ENCODE measurements at regions not wholly inside any gene's neighbourhood (a gene's known extent, or its start where the extent isn't known, plus 50 kb on each side); places are given as distances from the start of the nearest gene placed in this dataset.

- no peak for TF ChIP-seq GABPA (IDR thresholded peaks at IDR 0.05; ENCODE audit: low read depth)
- no peak for TF ChIP-seq CTCF (IDR thresholded peaks at IDR 0.05; ENCODE audit: insufficient read depth, low read length)
- TF ChIP-seq POLR2AphosphoS5 (IDR thresholded peaks at IDR 0.05; ENCODE audit: low read depth), result no peak
- TF ChIP-seq, protein P1, sequence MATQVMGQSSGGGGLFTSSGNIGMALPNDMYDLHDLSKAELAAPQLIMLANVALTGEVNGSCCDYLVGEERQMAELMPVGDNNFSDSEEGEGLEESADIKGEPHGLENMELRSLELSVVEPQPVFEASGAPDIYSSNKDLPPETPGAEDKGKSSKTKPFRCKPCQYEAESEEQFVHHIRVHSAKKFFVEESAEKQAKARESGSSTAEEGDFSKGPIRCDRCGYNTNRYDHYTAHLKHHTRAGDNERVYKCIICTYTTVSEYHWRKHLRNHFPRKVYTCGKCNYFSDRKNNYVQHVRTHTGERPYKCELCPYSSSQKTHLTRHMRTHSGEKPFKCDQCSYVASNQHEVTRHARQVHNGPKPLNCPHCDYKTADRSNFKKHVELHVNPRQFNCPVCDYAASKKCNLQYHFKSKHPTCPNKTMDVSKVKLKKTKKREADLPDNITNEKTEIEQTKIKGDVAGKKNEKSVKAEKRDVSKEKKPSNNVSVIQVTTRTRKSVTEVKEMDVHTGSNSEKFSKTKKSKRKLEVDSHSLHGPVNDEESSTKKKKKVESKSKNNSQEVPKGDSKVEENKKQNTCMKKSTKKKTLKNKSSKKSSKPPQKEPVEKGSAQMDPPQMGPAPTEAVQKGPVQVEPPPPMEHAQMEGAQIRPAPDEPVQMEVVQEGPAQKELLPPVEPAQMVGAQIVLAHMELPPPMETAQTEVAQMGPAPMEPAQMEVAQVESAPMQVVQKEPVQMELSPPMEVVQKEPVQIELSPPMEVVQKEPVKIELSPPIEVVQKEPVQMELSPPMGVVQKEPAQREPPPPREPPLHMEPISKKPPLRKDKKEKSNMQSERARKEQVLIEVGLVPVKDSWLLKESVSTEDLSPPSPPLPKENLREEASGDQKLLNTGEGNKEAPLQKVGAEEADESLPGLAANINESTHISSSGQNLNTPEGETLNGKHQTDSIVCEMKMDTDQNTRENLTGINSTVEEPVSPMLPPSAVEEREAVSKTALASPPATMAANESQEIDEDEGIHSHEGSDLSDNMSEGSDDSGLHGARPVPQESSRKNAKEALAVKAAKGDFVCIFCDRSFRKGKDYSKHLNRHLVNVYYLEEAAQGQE (IDR thresholded peaks at IDR 0.05; ENCODE audit: insufficient replicate concordance, low read depth), result no peak
- no peak for TF ChIP-seq SPI1 (IDR thresholded peaks at IDR 0.05; ENCODE audit: borderline replicate concordance, low read depth)
Observed at GRCh38 chr13:26475176-26476110, 82.0 kb upstream of the WASF3 start.
